ENCODE measurements at regions not wholly inside any gene's neighbourhood (a gene's known extent, or its start where the extent isn't known, plus 50 kb on each side); places are given as distances from the start of the nearest gene placed in this dataset.

- H3K27ac ChIP-seq (ENCODE audit: low read length), result no peak overlapping the region
- ChIA-PET CTCF (no interaction called here), POLR2A (no interaction called here)
- H3K27me3 ChIP-seq (ENCODE audit: control insufficient read depth, insufficient read depth, low read length), result no peaks in the 10 kb centered on the region
- H3K4me1 ChIP-seq (ENCODE audit: control insufficient read depth, insufficient read depth, low read length), result no peaks in the 10 kb centered on the region
- H3K4me3 ChIP-seq (ENCODE audit: low read depth in 2 of 2, low read length in 2 of 2), result no peak overlapping the region
- intact Hi-C loops (cut with micrococcal nuclease; ENCODE audit: unreplicated experiment), result no loop called here
- DNase-seq (ENCODE audit: low read depth, low spot score) (no peak), ATAC-seq (no peak)
- H3K36me3 ChIP-seq (ENCODE audit: control insufficient read depth, insufficient read depth, low read length), result no peaks in the 10 kb centered on the region
- no peaks in the 10 kb centered on the region for H3K9me3 ChIP-seq (ENCODE audit: control insufficient read depth, insufficient read depth, low read depth, low read length)
- in situ Hi-C loops (cut with HindIII; ENCODE audit: low pct_unique_long_range_greater_than_20kb, low sequenced_read_pairs), result no loop called here
- no TSS peak for BruUV-seq (replicated peaks)
- TF ChIP-seq REST (IDR thresholded peaks at IDR 0.05; ENCODE audit: insufficient read depth in 1 of 2, low read depth in 2 of 2, low read length in 1 of 2) (no peak), POLR2AphosphoS5 (IDR thresholded peaks at IDR 0.05; ENCODE audit: low read depth, low read length) (no peak), TCF7L2 (IDR thresholded peaks at IDR 0.05; ENCODE audit: low read depth, low read length) (no peak), SIN3A (IDR thresholded peaks at IDR 0.05; ENCODE audit: borderline replicate concordance, insufficient read depth, low read depth, low read length) (no peak)
These were observed 342.7 kb upstream of the RIOK2 start for GRCh38 chr5:97525780-97526179.

GRCh38 chr5:97528941-97529340 lies 345.9 kb upstream of the RIOK2 start:
- H3K4me1 ChIP-seq (ENCODE audit: control insufficient read depth, insufficient read depth, low read length), result no peaks in the 10 kb centered on the region
- H3K27ac ChIP-seq (ENCODE audit: low read length), result no peak overlapping the region
- CTCF ChIA-PET, result no interaction called here
- DNase-seq (ENCODE audit: low read depth, low spot score), result no peak
- H3K27me3 ChIP-seq (ENCODE audit: control insufficient read depth, insufficient read depth, low read length), result no peaks in the 10 kb centered on the region
- in situ Hi-C loops (cut with HindIII; ENCODE audit: low pct_unique_long_range_greater_than_20kb, low sequenced_read_pairs) (no loop called here), intact Hi-C loops (cut with micrococcal nuclease; ENCODE audit: unreplicated experiment) (no loop called here)
- H3K9me3 ChIP-seq (ENCODE audit: control insufficient read depth, insufficient read depth, low read depth, low read length), result no peaks in the 10 kb centered on the region
- TF ChIP-seq CTCF (IDR thresholded peaks at IDR 0.05) (no peak), REST (IDR thresholded peaks at IDR 0.05; ENCODE audit: insufficient read depth in 1 of 2, low read depth in 2 of 2, low read length in 1 of 2) (no peak), POLR2AphosphoS5 (IDR thresholded peaks at IDR 0.05; ENCODE audit: low read depth, low read length) (no peak), TCF7L2 (IDR thresholded peaks at IDR 0.05; ENCODE audit: low read depth, low read length) (no peak), SIN3A (IDR thresholded peaks at IDR 0.05; ENCODE audit: borderline replicate concordance, insufficient read depth, low read depth, low read length) (no peak)
- POLR2A ChIA-PET, result no interaction called here
- no TSS peak for BruUV-seq (replicated peaks)
- no peak for ATAC-seq
- no peak overlapping the region for H3K4me3 ChIP-seq (ENCODE audit: low read depth in 2 of 2, low read length in 2 of 2)
- no peaks in the 10 kb centered on the region for H3K36me3 ChIP-seq (ENCODE audit: control insufficient read depth, insufficient read depth, low read length)
